ENCODE measurements at regions not wholly inside any gene's neighbourhood (a gene's known extent, or its start where the extent isn't known, plus 50 kb on each side); places are given as distances from the start of the nearest gene placed in this dataset.

DNA sequence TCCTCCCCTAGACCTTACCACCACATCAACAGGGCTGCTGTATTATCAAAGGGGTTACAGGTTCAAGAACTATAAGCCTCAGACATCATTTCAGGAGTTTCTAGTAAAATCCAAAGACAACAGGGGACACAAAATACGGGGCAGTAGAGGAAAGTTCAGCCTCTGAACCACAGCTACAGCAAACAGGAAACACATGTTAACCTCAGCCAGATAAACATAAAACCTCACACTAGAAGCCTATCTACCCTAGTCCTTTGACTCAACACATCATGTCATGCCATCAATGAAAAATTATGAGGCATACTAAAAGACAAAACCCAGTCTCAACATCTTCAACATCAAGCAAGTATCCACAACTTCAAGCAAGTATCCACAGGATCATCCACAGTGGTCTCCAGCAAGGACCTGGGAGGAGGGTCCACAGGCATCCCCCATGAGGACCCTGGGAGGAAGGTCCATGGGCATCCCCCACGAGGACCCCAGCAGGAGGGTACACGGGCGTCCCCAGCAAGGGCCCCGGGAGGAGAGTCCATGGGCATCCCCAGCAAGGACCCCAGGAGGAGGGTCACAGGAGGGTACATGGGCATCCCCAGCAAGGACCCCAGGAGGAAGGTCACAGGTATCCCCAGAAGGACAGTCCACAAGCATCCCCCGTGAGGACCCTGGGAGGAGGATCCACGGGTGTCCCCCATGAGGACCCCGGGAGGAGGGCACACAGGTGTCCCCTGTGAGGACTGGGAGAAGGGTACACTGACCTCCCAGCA lies 440.0 kb downstream of the MATN1 start:
- FAIRE-seq (no peak), DNase-seq (ENCODE audit: low spot score) (no peak), ATAC-seq (no peak)
- ChIA-PET POLR2A (no interaction called here), CTCF (ENCODE audit: low intra/inter-chr PET ratio, low total read pairs) (no interaction called here)
- in situ Hi-C loops (cut with HindIII; ENCODE audit: extremely low pct_ligation_motif_present, low pct_unique_long_range_greater_than_20kb), result no loop called here
- no peaks in the 10 kb centered on the region for H3K79me2 ChIP-seq (ENCODE audit: insufficient read depth, low read length)
- H3K4me1 ChIP-seq (ENCODE audit: insufficient read depth, low read length), result no peaks in the 10 kb centered on the region
- H2AFZ ChIP-seq (ENCODE audit: low read length), result no peak overlapping the region
- no peaks in the 10 kb centered on the region for H4K20me1 ChIP-seq (ENCODE audit: insufficient read depth, low read length)
- no peak overlapping the region for H3K27ac ChIP-seq (ENCODE audit: extremely low read length, insufficient read depth, low read length)
- H3K4me2 ChIP-seq (ENCODE audit: low read depth, low read length), result no peak overlapping the region
- TF ChIP-seq ZNF7 (CRISPR knock-in tag; IDR thresholded peaks at IDR 0.05), result no peak
- no peak for TF ChIP-seq ZNF33A (CRISPR knock-in tag; IDR thresholded peaks at IDR 0.05; ENCODE audit: borderline replicate concordance)
- no peak for TF ChIP-seq SRSF9 (IDR thresholded peaks at IDR 0.05; ENCODE audit: borderline replicate concordance, insufficient read depth, low read depth, low read length, poor library complexity, severe bottlenecking)
- TF ChIP-seq RBAK (CRISPR knock-in tag; IDR thresholded peaks at IDR 0.05), result no peak
- TF ChIP-seq ZNF282 (IDR thresholded peaks at IDR 0.05; ENCODE audit: partially characterized antibody), result no peak
- no peak for TF ChIP-seq GTF2F1 (IDR thresholded peaks at IDR 0.05; ENCODE audit: low read length)
- TF ChIP-seq TSC22D2 (CRISPR knock-in tag; IDR thresholded peaks at IDR 0.05; ENCODE audit: borderline replicate concordance), result no peak
- no peak for TF ChIP-seq ZFAT (CRISPR knock-in tag; conservative IDR thresholded peaks at IDR 0.05)
- TF ChIP-seq ZEB1 (IDR thresholded peaks at IDR 0.05; ENCODE audit: insufficient replicate concordance, low read depth), result no peak
- TF ChIP-seq, protein P1, sequence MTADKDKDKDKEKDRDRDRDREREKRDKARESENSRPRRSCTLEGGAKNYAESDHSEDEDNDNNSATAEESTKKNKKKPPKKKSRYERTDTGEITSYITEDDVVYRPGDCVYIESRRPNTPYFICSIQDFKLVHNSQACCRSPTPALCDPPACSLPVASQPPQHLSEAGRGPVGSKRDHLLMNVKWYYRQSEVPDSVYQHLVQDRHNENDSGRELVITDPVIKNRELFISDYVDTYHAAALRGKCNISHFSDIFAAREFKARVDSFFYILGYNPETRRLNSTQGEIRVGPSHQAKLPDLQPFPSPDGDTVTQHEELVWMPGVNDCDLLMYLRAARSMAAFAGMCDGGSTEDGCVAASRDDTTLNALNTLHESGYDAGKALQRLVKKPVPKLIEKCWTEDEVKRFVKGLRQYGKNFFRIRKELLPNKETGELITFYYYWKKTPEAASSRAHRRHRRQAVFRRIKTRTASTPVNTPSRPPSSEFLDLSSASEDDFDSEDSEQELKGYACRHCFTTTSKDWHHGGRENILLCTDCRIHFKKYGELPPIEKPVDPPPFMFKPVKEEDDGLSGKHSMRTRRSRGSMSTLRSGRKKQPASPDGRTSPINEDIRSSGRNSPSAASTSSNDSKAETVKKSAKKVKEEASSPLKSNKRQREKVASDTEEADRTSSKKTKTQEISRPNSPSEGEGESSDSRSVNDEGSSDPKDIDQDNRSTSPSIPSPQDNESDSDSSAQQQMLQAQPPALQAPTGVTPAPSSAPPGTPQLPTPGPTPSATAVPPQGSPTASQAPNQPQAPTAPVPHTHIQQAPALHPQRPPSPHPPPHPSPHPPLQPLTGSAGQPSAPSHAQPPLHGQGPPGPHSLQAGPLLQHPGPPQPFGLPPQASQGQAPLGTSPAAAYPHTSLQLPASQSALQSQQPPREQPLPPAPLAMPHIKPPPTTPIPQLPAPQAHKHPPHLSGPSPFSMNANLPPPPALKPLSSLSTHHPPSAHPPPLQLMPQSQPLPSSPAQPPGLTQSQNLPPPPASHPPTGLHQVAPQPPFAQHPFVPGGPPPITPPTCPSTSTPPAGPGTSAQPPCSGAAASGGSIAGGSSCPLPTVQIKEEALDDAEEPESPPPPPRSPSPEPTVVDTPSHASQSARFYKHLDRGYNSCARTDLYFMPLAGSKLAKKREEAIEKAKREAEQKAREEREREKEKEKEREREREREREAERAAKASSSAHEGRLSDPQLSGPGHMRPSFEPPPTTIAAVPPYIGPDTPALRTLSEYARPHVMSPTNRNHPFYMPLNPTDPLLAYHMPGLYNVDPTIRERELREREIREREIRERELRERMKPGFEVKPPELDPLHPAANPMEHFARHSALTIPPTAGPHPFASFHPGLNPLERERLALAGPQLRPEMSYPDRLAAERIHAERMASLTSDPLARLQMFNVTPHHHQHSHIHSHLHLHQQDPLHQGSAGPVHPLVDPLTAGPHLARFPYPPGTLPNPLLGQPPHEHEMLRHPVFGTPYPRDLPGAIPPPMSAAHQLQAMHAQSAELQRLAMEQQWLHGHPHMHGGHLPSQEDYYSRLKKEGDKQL (CRISPR knock-in tag; IDR thresholded peaks at IDR 0.05; ENCODE audit: low read depth), result no peak
- no peak for TF ChIP-seq NKX3-1 (CRISPR knock-in tag; IDR thresholded peaks at IDR 0.05)
- no peak for TF ChIP-seq ZNF275 (CRISPR knock-in tag; IDR thresholded peaks at IDR 0.05; ENCODE audit: borderline replicate concordance)
- no peak for TF ChIP-seq ZNF850 (CRISPR knock-in tag; conservative IDR thresholded peaks at IDR 0.05)
- 0% methylated on average over 4 of the region's 8 CpGs for WGBS (ENCODE audit: low lambda C conversion rate)
- no peak overlapping the region for H3K9ac ChIP-seq (ENCODE audit: insufficient read depth, low read depth, low read length)
- H3K9me3 ChIP-seq (ENCODE audit: low read length), result no peaks in the 10 kb centered on the region
- H3K27me3 ChIP-seq (ENCODE audit: control insufficient read depth in 1 of 2, insufficient read depth in 2 of 2, low read length in 2 of 2), result no peaks in the 10 kb centered on the region
- H3K36me3 ChIP-seq (replicated peaks in 1 of 2; ENCODE audit: control insufficient read depth in 1 of 2, insufficient read depth in 2 of 2, low read length in 2 of 2), result no peaks in the 10 kb centered on the region
- intact Hi-C loops (cut with micrococcal nuclease; ENCODE audit: unreplicated experiment), result no loop called here
- no peak overlapping the region for H3K4me3 ChIP-seq (replicated peaks in 1 of 3; ENCODE audit: insufficient read depth in 1 of 3, low read depth in 2 of 3, low read length in 3 of 3)
- BruUV-seq (replicated peaks), result no TSS peak
